DMS114 treated with DMSO at 0.1 percent for 48 hours (cell line): ENCODE measurements at regions not wholly inside any gene's neighbourhood (a gene's known extent, or its start where the extent isn't known, plus 50 kb on each side); places are given as distances from the start of the nearest gene placed in this dataset.

Experiments
- DNase-seq: peaks from one replicate; lab custom pipeline; 2025; ENCODE audit not compliant: unreplicated experiment; lab: John Stamatoyannopoulos, UW

DNA sequence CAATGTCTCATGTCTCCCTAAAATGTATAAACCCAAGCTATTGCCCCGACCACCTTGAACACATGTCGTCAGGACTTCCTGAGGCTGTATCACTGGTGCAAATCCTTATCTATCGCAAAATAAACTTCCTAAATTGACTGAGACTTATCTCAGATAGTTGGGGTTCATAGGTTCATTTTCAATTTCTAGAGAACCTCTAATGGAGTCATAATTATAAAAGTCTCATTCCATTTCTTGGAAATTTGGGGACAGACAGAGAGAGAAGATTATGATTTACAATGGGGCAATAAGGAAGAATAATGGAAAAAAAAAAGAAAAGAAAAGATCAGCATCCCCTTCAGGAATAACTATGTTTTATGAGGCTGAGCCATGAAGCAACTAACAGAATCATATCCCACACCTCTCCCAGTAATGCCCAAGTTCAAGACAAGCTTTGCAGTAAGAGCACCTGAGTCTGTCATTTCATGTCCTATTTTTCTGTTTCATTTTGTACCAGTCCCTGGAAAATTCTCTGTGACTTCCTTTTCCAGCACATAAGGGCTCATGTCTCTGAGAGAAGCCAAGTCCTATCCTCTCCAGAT lies 70.0 kb upstream of the ETS2 start:
- DNase-seq: no peak

DNA sequence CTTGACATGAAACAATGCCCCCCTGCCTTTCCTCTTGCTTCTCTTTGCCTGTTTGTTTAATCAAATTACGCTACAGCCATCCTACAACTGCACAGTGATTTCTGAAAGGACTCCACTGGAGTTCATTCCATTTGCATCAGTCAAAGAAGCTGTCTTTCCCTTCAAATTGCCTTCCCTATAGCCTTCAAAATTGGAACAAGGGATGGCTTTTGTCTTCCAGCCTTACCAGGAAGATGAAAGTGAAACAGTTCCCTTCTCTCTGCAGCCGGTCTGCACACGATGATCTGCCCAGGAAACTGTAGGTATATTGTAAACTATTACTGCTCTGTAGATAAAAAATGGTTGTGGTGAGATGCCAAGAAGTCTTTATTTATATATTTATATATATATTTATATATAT lies 65.6 kb upstream of the ETS2 start:
- DNase-seq: no peak

DNA sequence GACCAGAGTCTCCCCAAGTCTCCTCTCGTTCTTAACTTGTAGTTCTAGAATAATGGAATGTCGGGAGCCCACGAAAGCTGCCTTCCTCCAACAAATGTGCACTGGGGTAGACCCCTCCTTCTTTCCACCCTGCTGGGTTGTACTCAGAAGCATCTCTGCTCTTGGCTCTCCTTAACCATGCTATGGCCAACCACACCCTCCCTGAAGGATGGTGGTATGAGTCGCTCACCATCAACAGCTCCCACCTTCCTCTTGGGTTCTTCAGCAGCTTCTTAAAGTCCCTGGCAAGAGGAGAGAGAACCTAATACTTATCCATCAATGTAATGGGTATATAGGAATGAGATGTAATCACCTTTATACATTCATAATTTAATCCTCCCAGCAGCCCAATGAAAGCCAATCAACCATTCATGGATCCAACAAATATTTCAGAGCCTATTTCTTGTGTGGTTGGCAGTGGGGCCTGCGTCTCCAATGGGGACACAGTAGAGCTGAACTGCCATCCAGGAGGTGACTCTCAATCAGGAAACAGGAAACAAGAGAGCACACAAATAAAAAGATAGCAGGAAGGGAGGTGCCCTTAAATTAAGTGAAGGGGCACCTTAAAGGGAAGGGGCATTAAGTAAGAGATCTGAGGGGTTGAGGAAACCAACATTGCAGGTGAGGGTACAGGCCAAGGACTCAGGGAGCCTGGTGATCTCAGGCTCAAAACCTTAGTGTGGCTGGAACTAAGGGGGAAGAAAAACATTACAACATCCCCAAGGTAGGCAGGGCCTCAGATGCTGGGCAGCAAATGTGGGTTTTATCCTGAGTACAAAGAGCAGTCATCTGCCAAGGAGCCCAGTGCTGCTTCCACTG lies 64.4 kb upstream of the ETS2 start:
- no peak for DNase-seq

GRCh38 chr21:38741950-38742256 lies 63.8 kb upstream of the ETS2 start:
- DNase-seq: no peak

DNA sequence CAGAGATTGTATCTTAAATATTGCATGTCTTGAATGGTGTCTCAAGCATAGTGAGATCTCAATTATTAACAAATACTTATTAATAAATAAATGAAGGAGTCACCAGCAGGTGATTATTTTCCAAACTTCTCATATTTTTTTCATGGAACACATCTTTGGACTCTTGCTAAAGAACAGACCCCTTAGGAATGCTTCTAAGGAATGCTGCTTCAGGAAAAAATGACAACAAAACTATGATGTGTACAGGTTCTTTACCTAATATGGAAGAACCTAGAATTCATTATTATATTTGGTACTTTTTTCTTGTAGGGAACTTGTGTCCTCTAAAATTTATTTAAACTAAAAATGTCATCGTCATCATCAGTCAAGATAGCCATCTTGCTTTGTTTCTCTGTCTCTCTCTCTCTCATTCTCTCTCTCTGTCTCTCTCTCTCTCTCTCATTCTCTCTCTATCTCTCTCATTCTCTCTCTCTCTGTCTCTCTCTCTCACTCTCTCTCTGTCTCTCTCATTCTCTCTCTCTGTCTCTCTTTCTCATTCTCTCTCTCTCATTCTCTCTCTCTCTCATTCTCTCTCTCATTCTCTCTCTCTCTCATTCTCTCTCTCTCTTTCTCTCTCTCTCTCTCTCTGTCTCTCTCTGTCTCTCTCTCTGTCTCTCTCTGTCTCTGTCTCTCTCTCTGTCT lies 63.0 kb upstream of the ETS2 start:
- DNase-seq: no peak

- DNase-seq: no peak
Measured at GRCh38 chr21:38743772-38744529, 61.8 kb upstream of the ETS2 start.

GRCh38 chr21:38744861-38745260 lies 60.9 kb upstream of the ETS2 start:
- DNase-seq: no peak

DNA sequence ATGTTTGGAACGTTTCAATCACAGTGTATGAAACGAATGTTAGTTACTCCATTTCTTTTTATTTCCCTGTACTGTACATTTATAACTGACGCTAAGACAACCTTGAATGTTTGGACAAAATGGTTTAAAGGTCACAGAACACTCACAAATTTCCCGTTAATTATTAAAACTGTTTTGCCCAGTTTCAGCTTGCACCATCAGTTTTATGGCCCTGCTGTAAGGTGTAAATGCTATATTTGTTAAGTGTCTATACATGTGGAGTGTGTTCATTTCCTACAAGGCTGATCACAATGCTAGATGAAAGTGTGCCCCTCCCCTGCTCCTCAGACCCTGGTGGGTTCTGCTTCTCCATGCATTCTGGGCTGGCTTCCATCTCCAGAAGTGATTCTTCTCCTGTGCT lies 57.9 kb upstream of the ETS2 start:
- DNase-seq: no peak

DNA sequence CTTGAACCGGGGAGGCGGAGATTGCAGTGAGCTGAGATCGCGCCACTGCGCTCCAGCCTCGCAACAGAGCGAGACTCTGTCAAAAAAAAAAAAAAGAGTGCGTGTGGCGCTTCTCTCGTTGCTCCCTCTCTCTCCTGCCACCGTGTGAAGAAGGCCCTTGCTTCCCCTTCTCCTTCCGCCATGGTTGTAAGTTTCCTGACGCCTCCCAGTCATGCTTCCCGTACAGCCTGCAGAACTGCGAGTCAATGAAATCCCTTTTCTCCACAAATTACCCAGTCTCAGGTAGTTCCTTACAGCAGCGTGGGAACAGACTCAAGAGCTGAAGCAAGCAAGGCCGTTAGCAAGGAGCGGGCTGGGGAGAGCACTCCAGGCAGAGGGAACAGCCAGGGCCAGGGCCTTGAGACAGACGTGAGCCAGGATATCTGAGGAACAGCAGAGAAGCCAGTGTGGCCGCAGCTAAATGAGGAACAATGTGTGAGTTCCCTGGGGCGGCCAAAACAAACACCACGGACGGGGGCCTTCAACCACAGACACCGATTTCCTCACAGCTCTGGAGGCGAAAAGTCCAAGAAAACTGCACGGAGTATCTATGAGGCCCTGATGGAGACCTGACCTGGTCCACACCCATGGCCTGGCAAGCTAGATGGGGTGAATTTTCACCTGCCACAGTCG lies 54.2 kb upstream of the ETS2 start:
- no peak for DNase-seq

DNA sequence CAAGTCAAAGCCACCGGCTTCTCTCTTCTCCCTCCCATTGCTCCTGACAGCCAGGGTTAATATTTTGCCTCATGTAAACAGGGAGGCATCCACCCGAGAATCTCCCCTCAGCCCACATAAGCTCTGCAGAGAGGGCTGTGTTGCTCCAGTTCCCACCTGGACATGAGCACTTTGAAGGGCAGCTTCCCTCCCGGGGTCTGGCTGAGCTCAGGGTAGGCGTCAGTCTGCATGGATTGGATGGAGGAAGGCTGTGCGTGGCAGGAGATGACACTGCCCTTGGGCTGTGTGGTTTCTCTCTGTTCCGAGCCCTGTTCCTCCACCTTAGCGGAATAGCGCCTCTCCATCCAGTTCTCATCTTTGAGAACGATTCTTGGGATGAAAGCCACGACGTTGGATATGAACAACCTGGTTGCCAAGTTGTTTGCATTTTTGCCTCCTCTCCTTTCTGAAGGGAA lies 53.7 kb upstream of the ETS2 start:
- DNase-seq: no peak

GRCh38 chr21:38753114-38753513 lies 52.6 kb upstream of the ETS2 start:
- DNase-seq: no peak

DNA sequence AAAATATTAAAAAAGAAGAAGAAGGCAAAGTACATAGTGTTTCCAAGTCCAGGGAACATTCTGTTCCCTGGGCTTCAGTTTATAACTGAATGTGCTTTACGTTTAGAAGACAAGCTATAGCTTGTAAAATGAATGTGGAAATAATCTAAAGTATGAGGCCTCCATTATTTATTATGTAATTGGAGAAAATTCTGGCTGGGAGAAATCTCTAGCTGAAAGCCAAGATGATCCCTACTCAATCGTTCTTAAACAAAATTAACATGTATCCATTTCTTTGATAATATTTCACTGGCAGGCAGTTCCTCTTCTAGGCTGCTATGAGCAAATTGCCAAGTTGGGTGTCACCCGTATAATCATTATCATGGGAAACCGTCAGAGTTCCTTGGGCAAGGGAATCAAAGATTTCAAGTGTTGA lies 52.2 kb upstream of the ETS2 start:
- no peak for DNase-seq
